GM19397 (cell line): ENCODE measurements at regions not wholly inside any gene's neighbourhood (a gene's known extent, or its start where the extent isn't known, plus 50 kb on each side); places are given as distances from the start of the nearest gene placed in this dataset.
"Not testable (repeated sequence)": the region's sequence is repeated elsewhere in the genome, so short reads cannot be mapped to it uniquely, and the experiment has no call there.

ENCODE experiments used
- ATAC-seq: cut with Tn5 transposase; IDR thresholded peaks from one replicate; pipeline ENCODE4 v1.9.1; 2021; ENCODE audit warnings: mild to moderate bottlenecking, moderate library complexity; ENCODE audit not compliant: unreplicated experiment

GRCh38 chr4:9505341-9505740, 61.1 kb downstream of the DEFB131A start:
- not testable (repeated sequence) for ATAC-seq

GRCh38 chr4:9506672-9507071, 62.5 kb downstream of the DEFB131A start:
- ATAC-seq: not testable (repeated sequence)

DNA sequence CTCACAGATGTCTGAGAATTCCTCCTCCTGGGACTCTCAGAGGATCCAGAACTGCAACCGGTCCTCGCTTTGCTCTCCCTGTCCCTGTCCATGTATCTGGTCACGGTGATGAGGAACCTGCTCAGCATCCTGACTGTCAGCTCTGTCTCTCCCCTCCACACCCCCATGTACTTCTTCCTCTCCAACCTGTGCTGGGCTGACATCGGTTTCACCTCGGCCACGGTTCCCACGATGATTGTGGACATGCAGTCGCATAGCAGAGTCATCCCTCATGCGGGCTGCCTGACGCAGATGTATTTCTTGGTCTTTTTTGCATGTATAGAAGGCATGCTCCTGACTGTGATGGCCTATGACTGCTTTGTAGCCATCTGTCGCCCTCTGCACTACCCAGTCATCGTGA, 68.7 kb downstream of the DEFB131A start:
- not testable (repeated sequence) for ATAC-seq

DNA sequence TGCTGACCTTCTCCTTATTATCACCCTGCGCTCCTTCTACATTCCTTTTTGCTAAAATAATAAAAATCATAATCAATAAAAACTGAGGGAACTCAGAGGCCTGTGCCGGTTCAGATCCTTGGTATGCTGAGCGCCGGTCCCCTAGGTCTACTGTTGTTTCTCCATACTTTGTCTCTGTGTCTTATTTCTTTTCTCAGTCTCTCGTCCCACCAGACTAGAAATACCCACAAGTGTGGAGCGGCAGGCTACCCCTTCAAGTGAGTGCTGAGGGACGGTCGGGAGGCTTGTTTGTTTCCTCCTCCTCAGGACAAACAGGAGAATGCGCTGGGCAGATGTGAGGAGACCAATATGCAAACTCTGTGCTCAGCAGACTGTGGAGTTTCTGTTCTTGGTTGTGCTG, 75.4 kb downstream of the DEFB131A start:
- not testable (repeated sequence) for ATAC-seq

- ATAC-seq: not testable (repeated sequence)
Measured at GRCh38 chr4:9522903-9523302, 78.7 kb downstream of the DEFB131A start.

DNA sequence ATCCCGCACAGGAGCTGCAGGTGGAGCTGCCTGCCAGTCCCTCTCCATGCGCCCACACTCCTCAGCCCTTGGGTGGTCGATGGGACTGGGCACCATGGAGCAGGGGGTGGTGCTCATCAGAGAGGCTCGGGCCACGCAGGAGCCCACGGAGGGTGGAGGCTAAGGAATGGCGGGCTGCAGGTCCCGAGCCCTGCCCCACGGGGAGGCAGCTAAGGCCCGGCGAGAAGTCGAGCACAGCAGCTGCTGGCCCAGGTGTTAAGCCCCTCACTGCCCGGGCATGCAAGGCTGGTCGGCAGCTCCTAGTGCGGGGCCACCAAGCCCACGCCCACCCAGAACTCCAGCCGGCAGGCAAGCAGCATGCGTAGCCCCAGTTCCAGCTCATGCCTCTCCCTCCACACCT, 80.2 kb downstream of the DEFB131A start:
- ATAC-seq: not testable (repeated sequence)

GRCh38 chr4:9532134-9532862, 88.1 kb downstream of the DEFB131A start:
- not testable (repeated sequence) for ATAC-seq

DNA sequence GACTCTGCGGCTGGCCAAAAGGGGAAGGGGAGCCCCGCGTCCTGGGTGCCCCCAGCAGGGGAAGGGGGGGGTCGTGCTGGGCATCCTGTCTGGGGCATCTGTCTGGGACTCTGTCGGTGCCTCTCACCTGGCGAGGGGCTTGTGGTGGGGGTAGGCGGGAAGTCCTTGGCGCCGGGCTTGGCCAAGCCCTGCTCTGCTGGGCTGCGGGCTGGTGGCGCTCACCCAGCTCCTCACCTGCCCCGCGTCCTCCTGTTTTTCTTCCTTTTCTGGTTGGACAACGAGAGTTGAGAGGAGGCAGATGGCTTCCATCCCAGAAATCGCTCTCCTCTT, 88.6 kb downstream of the DEFB131A start:
- ATAC-seq: not testable (repeated sequence)

GRCh38 chr4:9537101-9537500, 92.9 kb downstream of the DEFB131A start:
- ATAC-seq: not testable (repeated sequence)

DNA sequence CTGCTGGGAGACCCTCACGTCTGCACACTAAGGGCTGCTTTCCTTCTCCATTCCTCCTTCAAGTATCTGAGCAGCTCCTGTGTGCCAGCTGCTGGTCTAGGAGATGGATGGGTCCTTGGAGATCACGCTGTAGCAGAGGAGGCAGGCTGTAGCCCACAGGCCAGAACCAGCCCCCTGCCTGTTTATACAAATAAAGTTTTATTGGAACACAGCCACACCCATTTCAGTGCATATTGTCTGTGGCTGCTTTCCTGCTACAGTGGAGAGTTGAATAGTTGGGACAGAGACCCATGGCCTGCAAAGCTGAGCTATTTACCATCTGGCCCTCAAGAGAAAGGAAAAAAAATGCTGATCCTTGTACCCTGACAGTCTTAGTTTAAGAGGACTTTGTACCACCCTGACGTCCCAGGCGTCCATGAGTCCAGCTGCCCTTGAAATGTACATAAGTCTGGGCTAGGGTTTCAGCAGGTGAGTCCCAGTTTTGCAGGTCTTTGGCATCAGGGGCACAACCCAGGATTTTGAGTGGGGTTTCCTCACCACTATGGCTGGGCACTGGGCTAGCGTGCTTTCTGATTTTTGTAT, 95.8 kb downstream of the DEFB131A start:
- ATAC-seq: not testable (repeated sequence)

DNA sequence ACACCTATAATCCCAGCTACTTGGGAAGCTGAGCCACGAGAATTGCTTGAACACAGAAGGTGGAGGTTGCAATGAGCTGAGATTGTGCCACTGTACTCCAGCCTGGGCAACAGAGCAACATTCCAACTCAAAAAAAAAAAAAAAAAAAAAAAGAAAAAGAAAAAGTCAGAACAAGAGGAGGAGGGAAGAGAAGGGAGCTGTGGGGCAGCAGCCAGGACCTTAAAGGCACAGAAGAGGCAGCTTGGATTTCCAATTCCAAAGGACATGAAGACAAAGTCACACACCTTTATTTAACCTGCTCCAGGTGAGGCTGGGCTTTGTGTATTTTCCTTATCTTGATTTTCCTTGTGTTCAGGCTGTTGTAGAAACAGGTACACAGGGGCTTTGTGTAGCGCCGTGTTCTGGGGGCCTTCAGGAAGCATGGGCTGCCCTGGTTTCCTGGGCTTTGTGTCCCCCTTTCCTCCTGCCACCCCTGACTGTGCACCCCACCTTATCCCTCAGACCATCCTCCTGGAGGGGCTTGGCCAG, 97.2 kb downstream of the DEFB131A start:
- not testable (repeated sequence) for ATAC-seq

GRCh38 chr4:9544851-9545250, 100.6 kb downstream of the DEFB131A start:
- ATAC-seq: not testable (repeated sequence)

- ATAC-seq: not testable (repeated sequence)
Measured at GRCh38 chr4:9547470-9547869, 103.3 kb downstream of the DEFB131A start.

- ATAC-seq: not testable (repeated sequence)
Measured at GRCh38 chr4:9556076-9556475, 111.9 kb downstream of the DEFB131A start.

DNA sequence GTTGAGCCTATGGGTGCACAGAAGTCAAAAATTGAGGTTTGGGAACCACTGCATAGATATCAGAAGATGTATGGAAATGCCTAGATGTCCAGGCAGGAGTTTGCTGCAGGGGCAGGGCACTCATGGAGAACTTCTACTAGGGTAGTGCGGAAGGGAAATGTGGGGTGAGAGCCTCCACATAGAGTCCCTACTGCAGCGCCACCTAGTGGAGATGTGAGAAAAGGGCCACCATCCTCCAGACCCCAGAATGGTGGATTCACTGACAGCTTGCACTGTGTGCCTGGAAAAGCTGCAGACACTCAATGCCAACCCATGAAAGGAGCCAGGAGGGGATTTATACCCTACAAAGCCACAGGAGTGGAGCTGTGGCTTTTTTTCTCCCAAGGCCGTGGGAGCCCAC, 133.7 kb downstream of the DEFB131A start:
- ATAC-seq: not testable (repeated sequence)

DNA sequence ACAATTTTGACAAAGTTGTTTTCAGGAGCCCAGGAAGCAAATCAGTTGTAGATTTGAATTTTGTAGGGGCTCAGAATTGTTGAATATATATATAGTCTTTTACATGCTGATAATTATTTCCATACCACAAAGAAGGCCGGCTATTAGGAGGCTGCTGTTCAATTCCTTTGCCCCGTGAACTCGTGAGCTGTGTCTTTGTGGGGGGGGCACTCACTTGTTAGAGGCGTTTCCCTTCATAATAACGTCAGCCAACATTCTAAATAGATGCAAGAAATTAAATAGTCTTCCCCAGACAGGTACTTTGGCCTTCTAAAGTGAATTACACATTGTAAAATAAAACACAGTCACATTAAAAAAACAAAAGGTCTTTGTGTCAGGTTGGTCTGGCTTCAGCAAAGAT, 138.7 kb downstream of the DEFB131A start:
- not testable (repeated sequence) for ATAC-seq

DNA sequence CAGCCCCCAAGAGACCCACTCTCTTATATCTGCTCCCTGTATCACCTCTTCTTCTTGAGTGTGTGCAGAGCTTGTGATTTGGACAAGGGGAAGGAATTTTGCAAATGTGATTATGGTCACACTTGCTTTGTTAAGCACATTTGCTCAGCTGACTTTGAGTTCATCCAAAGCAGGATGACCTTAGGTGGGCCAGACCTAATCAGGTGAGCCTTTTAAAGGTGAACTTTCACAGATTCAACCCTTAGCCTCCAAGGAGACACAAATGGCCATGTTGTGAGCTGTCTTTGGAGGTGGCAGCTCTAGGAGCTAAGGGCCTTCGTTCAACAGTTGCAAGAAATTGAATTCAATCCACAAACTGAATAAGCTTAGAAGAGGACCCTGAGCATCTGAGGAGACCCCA, 147.8 kb downstream of the DEFB131A start:
- no peak for ATAC-seq

DNA sequence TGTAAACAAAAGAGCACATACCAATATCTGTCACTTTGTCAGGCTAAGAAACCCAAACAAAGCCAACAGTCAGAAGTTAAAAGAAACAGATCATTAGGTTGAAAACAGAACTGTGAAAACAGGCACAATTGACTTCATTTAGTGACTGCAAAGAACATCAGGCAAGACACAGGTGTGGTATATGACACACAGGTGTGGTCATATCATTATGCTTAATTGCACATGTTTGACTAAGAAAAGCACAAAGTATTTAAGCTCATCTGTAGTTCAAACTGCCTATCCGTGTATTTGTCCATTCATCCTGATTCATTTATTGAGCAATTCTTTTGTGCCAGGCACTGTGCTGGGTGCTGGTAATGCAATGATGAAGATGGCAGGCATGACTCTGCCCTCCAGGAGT, 150.7 kb downstream of the DEFB131A start:
- ATAC-seq: no peak

DNA sequence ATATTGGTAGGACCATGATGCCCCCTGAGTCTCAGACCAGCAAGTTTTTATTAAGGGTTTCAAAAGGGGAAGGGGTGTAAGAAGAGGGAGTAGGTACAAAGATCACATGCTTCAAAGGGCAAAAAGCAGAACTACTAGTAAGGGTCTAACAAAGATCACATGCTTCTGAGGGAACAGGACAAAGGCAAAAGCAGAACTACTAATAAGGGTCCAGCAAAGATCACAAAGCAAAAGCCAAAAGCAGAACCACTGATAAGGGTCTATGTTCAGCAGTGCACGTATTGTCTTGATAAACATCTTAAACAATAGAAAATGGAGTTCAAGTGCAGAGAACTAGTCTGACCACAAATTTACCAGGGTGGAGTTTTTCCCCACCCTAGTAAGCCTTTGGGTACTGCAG, 151.3 kb downstream of the DEFB131A start:
- ATAC-seq: not testable (repeated sequence)

- no peak for ATAC-seq
Measured at GRCh38 chr4:9599266-9599665, 155.1 kb downstream of the DEFB131A start.

DNA sequence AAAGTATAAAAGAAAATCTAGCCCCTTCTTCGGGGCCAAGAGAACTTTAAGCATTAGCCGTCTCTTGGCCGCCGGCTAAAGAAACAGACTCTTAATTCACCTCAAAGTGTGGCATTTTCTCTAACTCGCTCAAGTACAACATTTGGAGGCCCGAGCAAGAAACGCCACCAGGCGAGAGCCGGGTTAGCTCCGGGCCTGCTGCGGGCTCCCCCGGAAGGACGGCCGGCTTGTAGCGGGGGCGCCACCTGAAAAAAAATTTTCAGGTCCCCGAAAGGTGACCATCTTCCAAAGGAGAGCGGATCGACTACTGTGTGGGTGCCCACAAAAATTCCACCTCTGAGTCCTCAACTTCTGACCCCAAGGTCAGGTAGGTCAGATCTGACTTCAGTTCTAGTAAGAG, 156.0 kb downstream of the DEFB131A start:
- no peak for ATAC-seq

DNA sequence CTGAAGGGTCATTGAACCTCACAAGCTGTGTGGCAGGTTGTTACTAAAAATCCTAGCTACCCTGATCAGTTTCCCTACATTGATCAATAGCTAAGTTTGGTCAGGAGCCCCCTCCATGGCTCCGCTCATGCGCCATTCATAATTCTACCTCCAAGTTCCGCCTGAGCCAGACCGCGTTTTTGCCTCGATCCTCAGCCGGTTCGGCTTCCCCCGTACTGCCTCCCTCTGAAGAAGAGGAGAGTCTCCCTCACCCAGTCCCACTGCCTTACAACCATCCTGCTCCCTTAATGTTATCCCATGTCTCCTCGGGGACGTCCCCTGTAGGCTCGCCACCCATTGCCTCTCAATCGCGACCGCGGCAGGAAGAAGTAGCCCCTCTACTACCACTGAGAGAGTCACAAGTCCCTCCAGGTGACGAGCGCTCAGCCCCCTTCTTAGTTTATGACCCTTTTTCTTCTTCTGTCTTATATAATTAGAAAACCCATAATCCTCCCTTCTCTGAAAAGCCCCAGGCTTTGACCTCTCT, 158.2 kb downstream of the DEFB131A start:
- ATAC-seq: no peak
